GM11168 (cell line): ENCODE measurements at regions not wholly inside any gene's neighbourhood (a gene's known extent, or its start where the extent isn't known, plus 50 kb on each side); places are given as distances from the start of the nearest gene placed in this dataset.
"Not testable (repeated sequence)": the region's sequence is repeated elsewhere in the genome, so short reads cannot be mapped to it uniquely, and the experiment has no call there.

ENCODE experiments used
- in situ Hi-C: fragments of 300-500 bp; cut with MboI; formaldehyde crosslinking; loops from one replicate; pipeline ENCODE4 v1.12.0; 2022; ENCODE audit warnings: low sequenced_read_pairs; ENCODE audit not compliant: unreplicated experiment

- in situ Hi-C loops, result no loop called here
These were observed 196.0 kb upstream of the NPY2R start for GRCh38 chr4:155012469-155012868.

GRCh38 chr4:155017426-155017825 lies 191.0 kb upstream of the NPY2R start:
- in situ Hi-C loops, result no loop called here

- in situ Hi-C loops, result no loop called here
These were observed 182.5 kb upstream of the NPY2R start for GRCh38 chr4:155025762-155026457.

DNA sequence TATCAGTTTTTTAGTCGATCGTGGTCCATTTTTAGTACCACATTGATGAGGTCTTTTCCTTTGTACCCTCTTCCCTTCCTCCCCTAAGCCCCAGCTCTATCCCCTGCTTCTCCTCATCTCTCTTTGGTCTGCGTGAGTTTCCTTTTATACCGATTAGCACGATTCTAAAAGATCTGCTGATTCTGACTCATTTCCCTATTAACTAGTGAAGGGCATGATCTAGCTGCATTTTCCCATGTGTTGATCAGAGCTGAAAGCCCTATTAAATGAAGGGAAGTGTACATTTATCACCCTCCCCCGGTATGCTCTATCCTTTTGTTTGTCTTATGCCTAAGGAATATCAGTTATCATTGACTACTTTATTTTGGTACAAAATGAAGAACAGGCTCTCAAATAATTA lies 181.7 kb upstream of the NPY2R start:
- in situ Hi-C loops, result no loop called here

DNA sequence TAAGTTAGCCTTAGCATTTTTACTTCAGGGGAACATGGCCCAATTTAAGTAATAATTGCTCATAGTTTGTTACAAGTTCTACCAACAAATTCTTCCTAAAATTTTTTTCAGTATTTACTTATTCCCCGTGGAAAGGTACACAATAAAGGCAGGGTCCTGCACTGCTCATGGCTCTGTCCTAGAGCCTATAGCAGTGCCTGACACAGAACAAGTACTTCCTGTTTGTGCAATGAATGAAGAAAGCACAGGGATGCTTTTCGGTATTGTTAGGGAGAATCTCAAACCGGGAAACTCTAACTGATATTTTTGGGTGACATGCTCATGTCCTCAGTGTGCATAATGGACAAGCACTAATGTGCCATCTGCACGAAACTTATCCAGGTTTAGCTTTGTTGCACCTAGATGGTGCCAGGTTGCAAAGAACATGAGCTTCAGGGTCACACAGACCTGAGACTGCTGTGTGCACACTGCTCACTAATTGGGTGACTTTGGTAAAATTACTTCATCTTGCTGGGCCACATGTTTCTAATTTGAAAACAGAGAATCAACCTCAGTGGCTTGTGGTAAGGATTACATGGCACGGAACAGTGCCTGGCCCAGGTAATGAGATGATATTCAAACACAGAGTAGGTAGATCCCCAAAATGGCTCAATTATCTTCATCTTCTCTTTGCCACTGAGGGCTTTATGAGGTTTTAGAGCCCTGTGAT lies 175.8 kb upstream of the NPY2R start:
- in situ Hi-C loops, result no loop called here

GRCh38 chr4:155033604-155034003 lies 174.8 kb upstream of the NPY2R start:
- in situ Hi-C loops, result no loop called here

DNA sequence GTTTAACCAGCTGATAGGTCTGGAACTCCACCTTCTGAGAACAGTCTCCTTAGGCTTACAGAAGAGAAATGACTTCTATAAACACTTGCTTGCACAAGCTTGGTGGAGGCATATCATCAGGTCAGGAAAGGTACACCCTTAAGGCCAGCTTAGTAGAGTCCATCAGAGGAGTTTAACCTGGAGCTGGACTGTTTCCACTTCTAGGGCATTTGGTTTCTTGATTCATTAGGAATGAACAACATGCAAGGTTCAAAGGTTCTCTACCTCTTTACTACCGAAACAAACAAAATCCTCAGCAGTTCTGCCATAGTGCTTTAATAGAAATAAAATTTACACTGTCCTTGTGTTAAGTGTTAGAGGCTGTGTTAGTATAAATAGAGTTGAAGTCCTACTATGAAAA lies 171.4 kb upstream of the NPY2R start:
- in situ Hi-C loops, result no loop called here

GRCh38 chr4:155038459-155038858 lies 170.0 kb upstream of the NPY2R start:
- in situ Hi-C loops, result no loop called here

GRCh38 chr4:155039162-155039561 lies 169.3 kb upstream of the NPY2R start:
- in situ Hi-C loops, result no loop called here

DNA sequence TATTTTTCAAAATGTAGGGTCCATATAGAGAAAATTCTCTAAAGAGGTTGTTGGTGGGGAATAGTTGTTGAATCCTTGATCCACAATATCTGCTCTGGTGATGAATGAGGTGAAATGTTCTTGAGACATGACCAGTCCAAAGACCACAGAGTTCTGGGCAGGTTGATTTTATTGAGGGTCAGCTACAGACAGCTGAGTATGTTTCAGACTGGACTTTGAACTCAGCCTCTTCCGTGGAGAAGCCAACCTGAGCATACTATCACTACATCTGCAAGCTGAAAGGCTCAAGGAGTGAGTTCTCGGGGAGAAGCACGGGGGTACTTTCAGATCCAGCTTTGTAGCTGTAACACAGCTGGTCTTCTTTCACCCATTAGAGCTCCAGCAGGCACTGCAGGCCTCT lies 168.4 kb upstream of the NPY2R start:
- in situ Hi-C loops, result no loop called here

DNA sequence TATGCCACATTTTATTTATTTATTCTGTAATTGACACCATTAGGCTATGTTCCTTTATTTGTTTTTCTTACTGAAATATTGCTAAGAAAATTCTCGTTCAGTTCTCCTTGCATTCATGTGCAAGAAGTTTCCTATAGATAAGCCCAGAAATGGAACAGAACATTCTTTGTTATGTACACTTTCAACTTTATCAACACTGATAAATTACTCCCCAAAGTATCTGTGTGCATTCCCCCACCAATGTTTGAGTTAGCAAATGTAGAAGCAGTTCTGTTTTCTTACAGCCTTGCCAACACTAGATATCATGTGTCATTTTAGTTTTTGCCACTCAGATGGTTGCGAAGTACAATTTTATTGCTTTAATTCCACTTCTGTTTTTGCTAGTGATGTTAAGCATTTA lies 166.4 kb upstream of the NPY2R start:
- in situ Hi-C loops, result no loop called here

DNA sequence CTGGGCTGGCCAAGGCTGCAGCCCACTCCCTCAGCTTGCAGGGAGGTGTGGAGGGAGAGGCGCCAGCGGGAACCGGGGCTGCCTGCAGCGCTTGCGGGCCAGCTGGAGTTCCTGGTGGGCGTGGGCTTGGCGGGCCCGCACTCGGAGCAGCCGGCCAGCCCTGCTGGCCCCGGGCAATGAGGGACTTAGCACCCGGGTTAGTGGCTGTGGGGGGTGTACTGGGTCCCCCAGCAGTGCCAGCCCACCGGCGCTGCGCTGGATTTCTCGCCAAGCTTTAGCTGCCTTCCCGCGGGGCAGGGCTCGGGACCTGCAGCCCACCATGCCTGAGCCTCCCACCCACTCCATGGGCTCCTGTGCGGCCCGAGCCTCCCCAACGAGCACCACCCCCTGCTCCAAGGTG lies 164.2 kb upstream of the NPY2R start:
- in situ Hi-C loops, result not testable (repeated sequence)

GRCh38 chr4:155047755-155048154 lies 160.7 kb upstream of the NPY2R start:
- in situ Hi-C loops, result no loop called here

DNA sequence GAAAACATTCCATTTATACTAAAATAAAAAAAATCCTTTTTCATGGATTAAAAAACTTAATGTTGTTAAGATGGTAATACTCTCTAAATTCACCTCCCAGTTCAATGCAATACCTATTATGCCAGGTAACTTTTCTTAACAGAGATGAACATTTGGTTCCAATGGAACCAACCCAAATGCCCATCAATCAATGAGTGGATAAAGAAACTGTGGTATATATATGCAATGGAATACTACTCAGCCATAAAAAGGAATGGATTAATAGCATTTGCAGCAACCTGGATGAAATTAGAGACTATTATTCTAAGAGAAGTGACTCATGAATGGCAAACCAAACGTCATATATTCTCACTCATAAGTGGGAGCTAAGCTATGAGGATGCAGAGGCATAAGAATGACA lies 154.4 kb upstream of the NPY2R start:
- in situ Hi-C loops, result not testable (repeated sequence)

- in situ Hi-C loops, result no loop called here
These were observed 148.0 kb upstream of the NPY2R start for GRCh38 chr4:155060419-155060818.

DNA sequence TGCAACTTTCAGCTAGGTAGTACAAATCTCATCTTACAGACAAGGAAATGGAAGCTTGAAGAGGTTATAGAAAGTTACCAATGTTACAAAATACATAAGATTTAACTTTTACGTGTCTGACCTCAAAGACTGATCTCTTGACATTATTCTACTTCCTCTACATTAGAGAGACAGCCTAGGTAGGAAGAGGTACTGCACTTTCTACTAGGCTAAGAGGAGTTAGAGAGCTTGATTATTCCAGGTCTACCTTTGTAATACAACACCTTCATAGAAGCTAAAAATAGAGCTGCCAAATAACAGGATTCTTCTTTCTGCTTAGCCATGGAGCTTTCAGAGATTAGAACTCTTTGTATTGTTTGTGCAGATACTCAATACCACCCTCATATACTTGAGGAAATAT lies 147.6 kb upstream of the NPY2R start:
- in situ Hi-C loops, result no loop called here

- in situ Hi-C loops, result no loop called here
These were observed 145.5 kb upstream of the NPY2R start for GRCh38 chr4:155062948-155063347.

GRCh38 chr4:155064934-155065333 lies 143.5 kb upstream of the NPY2R start:
- in situ Hi-C loops, result not testable (repeated sequence)

DNA sequence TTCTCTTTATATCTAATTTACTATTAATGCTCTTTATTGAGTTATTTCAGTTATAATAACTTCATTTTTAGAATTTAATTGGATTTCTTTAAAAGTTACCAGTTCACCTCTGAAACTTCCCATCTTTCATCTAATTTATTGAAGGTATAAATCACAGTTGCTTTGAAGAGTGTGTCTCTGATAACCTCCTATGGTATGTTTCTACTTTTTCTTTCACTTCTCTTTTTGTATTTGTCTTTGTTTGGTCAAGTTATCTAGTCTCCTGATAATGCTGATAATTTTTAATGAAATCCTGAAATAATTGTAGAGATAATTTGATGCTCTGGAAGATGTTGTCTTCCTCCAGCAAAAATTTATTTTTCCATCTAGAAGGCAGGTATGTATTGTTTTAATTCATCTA lies 141.6 kb upstream of the NPY2R start:
- in situ Hi-C loops, result no loop called here

DNA sequence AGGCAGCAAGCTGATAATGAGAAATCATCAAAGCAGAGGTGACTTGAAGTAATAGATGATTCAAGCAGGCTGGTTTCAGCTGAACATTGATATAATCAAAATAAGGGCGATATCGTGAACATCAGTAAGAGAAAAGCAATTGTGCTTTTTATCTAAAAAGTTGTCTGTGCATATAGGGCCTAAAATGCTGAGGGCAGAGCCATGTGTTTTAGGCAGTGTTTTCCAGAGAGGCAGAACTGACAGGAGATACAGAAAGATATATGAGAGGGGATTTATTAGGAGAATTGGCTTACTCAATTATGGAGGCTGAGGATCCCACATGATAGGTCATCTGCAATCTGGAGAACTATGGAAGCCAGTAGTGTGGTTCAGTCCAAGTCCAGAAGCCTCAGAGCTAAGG lies 136.5 kb upstream of the NPY2R start:
- in situ Hi-C loops, result no loop called here

DNA sequence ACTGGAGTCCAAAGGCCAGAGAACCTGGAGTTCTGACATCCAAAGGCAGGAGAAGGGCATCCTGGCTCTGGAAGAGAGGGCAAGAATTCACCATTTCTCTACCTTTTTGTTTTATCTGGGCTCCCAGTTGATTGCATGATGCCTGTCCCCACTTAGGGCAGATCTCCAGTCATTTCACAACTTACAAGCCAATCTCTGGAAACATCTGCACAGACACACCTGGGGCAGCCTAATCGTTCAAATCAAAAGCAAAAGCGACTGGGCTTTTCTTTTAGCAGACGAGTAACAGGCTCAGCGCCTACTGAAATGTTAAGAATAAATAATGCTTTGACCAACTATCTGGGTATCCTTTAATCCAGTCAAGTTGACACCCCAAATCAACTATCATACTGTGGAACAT lies 136.0 kb upstream of the NPY2R start:
- in situ Hi-C loops, result no loop called here

GRCh38 chr4:155073852-155074251 lies 134.6 kb upstream of the NPY2R start:
- in situ Hi-C loops, result no loop called here
